Lower leg skin (tissue), 3 donors: ENCODE measurements at regions not wholly inside any gene's neighbourhood (a gene's known extent, or its start where the extent isn't known, plus 50 kb on each side); places are given as distances from the start of the nearest gene placed in this dataset.

Source experiments
- POLR2A ChIP-seq, 2 donors: fragments of 450-650 bp; IDR thresholded peaks; one replicate each; pipeline ENCODE4 v1.6.1; 2016 to 2017; ENCODE audit warnings: antibody characterized with exemption in 2 of 2, mild to moderate bottlenecking in 1 of 2, moderate library complexity in 1 of 2
- TF ChIP-seq, protein P1 (sequence below), 3 donors: fragments of 450-650 bp; IDR thresholded peaks; one replicate each; pipeline ENCODE4 v1.5.1; 2016; ENCODE audit warnings: antibody characterized with exemption in 3 of 3, mild to moderate bottlenecking in 3 of 3, moderate library complexity in 2 of 3

DNA sequence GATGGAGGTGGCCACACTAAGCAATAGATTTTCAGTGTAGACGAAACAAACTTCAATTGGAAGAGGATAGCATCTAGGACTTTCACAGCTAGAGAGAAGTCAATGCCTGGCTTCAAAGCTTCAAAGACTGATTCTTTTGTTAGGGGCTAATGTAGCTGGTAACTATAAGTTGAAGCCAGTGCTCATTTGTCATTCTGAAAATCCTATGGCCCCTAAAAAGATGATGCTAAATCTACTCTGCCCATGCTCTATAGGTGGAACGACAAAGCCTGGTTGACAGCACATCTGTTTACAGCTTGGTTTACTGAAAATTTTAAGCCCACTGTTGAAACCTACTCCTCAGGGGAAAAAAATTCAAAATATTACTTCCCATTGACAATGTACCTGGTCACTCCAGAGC is 226.7 kb downstream of the BCAS1 start:
- TF ChIP-seq, protein P1, sequence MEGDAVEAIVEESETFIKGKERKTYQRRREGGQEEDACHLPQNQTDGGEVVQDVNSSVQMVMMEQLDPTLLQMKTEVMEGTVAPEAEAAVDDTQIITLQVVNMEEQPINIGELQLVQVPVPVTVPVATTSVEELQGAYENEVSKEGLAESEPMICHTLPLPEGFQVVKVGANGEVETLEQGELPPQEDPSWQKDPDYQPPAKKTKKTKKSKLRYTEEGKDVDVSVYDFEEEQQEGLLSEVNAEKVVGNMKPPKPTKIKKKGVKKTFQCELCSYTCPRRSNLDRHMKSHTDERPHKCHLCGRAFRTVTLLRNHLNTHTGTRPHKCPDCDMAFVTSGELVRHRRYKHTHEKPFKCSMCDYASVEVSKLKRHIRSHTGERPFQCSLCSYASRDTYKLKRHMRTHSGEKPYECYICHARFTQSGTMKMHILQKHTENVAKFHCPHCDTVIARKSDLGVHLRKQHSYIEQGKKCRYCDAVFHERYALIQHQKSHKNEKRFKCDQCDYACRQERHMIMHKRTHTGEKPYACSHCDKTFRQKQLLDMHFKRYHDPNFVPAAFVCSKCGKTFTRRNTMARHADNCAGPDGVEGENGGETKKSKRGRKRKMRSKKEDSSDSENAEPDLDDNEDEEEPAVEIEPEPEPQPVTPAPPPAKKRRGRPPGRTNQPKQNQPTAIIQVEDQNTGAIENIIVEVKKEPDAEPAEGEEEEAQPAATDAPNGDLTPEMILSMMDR (IDR thresholded peaks at IDR 0.05) = no peak
- TF ChIP-seq POLR2A (IDR thresholded peaks at IDR 0.05) = no peak
